GM19324 (cell line): ENCODE measurements at regions not wholly inside any gene's neighbourhood (a gene's known extent, or its start where the extent isn't known, plus 50 kb on each side); places are given as distances from the start of the nearest gene placed in this dataset.

Experiments used
- ATAC-seq: cut with Tn5 transposase; IDR thresholded peaks from one replicate; pipeline ENCODE4 v1.9.1; 2021; ENCODE audit warnings: mild to moderate bottlenecking, moderate library complexity; ENCODE audit not compliant: unreplicated experiment, low FRiP score

DNA sequence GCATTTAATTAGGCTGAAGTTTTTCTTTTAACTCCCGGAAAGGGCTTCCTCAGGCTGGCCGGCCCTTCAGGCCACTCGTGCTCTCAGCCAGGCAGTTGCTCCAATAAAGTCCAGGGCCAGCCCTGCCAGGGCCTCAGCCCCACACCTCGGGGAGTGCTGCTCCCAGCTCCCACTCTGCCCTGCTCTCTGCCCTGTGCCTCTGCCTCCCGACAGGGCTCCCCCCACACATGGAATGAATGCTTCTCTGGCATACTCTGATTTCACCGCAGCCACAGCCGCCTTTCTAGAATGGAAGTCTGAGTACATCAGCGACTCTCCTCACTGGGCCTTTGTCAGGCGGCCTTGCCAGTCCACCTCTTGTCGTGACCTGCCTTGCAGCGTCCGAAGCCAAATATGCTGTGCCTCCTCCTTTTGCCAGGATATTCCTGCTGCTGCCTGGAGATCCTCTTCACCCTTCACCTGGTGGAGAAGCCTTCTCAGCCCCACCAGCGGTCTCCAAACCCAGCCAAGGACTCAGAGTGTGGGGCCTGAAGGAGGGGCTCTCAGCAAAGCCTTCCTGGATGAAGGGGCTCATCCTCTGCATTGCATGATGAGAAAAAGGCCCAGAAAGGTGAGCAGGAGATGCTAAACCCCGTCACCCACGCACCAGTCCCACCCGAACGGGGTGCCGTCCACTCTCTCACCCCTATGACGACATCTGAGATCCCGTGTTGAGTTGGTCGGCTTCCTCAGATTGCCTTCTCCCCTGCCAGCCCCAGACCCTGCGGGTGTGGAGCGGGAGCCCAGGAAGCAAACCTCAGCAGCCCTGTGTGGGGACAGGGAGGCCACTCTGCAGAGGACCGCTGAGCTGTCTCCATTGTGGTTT, 472.7 kb upstream of the HS6ST1 start:
- ATAC-seq = no peak

DNA sequence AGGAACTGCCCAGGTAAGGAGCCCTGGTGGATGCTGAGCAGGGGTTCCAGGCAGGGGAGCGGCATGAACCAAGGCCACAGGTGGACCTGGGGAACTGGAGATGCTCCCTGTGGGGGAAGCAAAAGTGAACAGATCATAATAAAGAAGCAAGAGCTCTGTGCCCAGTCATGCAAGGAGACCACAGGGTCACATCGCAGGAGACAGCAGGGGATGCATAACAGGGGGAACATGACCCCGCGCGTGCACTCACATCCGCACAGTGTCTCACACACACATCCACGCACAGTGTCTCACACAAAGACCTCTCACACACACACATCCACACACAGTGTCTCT, 473.3 kb upstream of the HS6ST1 start:
- no peak for ATAC-seq

DNA sequence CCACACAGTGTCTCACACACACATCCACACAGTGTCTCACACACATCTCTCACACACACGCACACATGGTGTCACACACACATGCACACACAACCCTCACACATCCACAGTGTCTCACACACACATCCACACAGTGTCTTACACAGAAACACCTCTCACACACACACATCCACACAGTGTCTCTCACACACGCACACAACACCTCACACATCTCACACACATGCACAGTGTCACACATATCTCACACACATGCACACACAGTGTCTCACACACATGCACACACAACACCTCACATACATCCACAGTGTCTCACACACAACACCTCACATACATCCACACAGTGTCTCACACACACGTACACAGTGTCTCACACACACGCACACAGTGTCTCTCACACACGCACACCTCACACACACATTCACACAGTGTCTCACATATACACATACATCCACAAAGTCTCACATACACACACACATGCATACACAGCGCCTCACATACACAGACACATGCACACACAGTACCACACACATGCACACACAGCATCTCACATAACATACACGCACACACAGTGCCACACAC, 473.9 kb upstream of the HS6ST1 start:
- no peak for ATAC-seq

DNA sequence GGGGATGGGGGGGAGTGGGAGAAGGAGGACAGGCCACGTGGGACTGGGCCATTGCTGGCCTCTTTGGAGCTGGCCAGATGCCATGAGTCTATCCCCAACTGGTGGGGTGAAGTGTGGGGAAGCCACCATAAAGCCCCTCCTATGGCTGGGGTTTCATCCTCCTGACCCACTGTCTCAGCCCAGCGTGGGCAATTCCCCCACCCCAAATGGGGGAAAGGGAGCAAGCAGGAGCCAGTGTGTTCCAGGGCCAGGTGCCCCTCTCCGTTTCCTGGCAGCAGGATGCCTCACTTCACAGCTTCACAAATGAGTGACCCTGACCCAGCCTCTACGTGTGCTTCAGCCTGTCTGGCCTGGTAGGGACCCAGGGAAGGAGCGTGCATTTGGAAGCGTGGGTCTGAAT, 474.7 kb upstream of the HS6ST1 start:
- ATAC-seq = no peak

DNA sequence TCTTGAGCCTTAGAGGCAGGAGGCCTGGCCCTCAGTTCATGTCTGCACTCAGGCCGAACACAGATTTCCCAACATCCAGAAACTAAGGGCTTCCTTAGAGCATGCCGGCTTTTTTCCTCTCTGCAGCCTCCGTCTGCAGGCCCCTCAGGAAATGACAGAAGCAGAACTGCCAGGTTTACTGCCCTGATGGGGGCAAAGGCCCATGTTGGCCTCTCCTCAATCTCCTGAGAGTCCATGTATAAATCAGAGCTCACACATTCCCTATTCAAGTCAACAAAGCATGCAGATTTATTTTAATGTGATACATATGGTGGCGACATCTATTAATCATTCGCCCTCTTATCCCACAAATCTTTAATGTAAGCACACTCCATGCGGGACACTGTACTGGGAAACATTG, 475.6 kb upstream of the HS6ST1 start:
- no peak for ATAC-seq

DNA sequence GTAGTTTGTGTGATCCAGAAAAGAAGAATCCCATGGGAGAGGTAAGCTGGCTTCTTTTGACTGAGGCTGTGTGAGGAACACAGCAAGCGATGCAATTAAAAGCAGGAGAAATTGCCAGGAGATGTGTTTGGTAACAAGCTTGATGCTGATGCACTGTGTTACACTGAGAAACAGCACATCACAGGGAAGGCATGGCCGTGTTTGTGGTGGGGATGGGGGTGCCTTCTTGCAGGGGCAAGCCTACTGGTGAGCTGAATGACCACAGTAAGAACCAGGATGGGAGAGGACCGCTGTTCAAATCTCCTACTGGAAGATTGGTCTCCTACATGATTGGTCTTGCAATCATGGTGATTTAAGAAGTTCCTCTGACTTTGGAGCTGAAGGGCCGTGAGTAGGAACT, 477.7 kb upstream of the HS6ST1 start:
- ATAC-seq = no peak

DNA sequence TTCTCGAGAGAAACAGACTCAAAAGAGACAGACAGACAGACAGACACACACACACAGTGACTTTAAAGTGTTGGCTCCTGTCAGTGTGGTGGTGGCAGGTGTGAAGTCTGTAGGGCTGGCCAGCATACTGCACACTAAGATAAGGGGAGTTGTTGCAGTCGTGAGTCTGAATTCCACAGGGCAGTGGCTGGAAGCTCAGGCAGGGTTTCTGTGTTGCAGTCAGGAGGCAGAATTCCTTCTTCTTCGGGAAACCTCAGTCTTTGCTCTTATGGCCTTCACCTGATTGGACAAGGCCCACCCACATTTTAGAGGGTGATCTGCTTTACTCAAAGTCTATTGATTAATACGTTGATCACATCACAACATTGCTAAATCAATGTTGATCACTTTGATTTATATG, 478.4 kb upstream of the HS6ST1 start:
- no peak for ATAC-seq

DNA sequence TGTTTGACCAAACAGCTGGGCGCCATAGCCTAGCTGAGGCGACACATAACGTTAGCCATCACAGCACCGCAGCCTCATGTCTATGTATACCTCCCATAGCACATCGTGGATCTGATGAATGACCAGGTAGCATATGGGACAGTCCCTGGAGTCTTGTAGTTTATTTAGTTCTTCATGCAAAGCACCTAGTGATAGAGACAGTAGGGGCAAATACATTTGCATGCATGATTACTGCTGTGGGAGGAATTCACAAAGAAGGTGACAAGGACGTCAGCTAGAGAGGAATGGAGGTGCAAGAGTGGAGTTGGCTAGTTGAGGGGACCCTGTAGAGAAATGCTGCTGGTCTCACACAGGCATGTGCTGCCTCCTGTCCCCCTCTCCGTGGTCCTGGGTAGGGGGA, 478.9 kb upstream of the HS6ST1 start:
- ATAC-seq = peak; percentile 25

DNA sequence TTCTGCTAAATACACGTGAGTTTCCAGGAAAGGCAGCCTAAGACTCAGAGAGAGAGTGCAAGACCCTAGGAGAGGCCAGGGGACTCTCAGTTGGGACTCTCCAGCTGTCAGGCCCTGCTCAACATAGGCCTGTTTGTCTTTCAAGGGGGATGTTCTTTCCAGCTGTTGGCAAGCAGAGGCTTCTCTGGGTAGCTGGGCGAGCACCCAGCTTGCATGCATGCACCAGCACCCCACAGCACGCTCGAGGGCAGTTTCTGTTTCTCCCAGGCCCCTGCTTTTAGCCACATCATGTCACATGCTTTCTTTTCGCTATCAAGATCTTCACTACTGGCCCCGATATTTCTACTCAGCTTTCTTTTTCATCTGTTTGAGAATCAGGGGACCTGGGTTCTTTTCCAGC, 479.3 kb upstream of the HS6ST1 start:
- peak; percentile 90 for ATAC-seq

DNA sequence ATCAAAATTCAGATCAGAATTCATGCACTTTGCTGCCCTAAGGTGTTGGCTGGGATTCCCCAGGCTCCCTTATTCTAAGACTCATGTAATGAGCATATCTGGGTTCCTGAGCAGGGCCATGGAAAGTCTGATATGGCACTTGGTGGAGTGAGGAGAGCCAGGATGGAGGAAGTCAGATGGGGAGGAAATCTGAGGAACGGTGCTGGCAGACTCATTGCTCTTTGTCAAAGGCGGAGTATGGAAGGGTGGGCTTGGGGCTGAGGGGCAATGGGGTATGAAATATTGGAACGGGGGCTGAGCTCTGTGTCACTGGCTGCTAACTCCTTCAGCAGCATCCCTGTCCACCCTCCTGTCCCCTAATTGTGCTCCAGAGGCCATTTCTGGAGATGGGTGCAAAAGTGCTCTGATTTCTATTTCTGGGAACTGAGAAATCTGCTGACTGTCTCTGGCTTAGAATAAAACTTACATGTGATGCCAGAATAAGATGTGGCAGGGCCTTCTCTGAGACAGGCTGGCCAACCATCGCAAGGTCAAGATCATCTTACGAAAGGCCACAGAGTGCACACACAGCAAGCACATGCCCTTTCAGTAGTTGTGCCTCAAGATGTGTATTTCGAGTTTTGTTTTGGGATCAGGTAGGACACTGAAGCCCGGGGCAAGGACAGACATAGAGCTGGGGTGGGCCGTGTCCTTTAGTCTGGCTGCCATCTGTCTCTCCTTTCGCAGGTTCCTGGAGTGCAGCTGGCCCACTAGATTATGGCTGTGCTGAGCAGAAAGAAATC, 480.0 kb upstream of the HS6ST1 start:
- ATAC-seq = no peak

DNA sequence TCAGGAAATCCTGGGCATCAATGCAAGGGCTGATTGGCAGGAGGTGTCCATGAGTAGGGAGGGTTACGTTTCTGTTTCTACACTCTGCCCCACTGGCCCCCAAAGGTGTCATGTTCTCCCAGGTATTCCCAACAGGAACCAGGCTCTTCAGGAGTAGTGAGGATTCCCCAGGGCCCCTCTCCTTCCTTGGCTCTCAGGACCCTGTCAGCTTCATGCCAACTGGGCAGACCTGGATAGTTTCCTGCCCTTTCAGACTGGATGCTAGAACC, 480.6 kb upstream of the HS6ST1 start:
- ATAC-seq = no peak

DNA sequence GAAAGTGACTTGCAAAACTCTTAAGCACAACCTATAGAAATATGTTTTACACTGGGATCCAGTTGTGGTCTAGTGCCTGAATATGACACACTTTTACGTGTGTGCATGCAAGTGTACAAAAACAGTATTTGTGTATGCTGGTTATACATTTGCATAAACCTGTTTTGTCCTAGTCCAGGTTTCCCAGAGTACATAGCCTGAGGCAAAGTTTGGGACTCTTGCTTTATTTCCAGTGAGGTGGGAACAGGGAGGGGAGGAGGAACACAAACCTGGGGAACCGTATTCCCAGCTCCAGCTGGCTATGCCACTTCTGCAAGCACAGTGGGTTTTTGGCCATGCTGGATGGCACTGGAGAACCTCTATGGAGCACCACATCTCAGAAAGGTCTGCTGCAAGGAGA, 481.1 kb upstream of the HS6ST1 start:
- ATAC-seq = no peak

DNA sequence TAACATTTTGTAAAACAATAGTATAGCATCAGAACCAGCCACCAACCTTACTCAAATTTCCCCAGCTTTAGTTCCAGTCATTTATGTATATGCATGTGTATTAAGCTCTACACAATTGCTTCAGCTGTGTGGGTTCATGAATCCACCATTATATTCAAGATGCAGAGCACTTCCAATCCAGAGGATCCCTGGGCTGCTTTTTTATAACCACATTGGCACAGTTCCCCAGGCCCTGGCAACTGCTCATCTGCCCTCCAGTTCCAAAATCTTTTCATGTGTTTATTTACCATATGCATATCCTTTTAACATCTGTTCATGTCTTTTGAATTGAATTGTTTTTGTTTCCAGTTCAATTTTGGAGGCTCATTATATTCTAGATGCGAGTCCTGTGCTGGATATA, 482.9 kb upstream of the HS6ST1 start:
- ATAC-seq = no peak

DNA sequence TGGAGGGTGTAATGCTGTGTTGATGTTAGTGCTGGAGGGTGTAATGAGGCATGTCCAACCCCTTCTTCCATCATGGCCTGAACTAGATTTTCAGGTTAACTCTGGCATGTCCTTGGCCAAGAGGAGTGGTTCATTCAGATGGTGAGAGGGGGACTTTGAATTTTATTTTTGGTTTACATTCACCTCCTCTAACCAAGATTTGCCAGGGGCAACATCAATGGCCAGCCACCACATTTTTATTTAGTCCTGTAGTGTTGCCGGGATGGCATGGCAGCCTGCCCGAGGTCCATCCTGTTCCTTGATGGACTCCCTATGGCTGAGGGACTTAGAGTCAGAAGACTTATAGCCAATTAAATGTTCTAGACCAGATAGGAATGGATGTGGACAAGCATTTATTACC, 484.6 kb upstream of the HS6ST1 start:
- ATAC-seq = no peak

DNA sequence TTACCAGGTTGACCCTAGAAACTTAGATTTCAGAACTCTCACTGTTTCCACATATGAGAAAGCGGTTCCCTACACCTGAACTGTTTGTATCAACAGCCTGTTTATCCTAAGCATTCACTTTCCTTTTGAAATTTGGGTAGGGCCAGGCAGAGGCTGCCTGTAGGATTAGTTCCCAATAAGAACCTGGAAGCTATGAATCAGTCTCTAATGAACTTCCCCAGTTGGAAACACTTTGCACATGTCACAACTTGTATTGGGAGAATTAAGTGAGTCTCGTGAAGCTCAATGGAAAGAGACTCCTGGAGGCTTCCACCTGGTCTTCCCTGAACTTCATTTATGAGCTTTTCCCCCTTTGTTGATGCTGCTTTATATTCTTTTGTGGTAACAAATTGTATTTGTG, 486.6 kb upstream of the HS6ST1 start:
- no peak for ATAC-seq

DNA sequence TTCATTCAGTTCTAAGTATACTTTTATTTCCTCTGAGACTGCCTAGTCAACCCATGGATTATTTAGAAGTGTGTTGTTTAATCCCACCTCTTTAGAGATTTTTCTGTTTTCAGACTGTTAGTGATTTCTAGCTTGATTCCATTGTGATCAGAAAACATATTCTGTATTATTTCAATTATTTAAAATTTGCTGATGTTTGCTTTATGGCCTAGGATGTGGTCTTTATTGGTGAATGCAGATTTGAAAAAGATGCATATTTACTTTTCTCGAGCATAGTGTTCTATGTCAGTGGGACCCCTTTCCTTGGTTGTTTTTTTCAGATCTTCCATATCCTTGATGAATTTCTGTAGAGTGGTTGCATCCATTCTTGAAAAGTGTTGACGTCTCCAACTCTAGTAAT, 487.2 kb upstream of the HS6ST1 start:
- no peak for ATAC-seq

DNA sequence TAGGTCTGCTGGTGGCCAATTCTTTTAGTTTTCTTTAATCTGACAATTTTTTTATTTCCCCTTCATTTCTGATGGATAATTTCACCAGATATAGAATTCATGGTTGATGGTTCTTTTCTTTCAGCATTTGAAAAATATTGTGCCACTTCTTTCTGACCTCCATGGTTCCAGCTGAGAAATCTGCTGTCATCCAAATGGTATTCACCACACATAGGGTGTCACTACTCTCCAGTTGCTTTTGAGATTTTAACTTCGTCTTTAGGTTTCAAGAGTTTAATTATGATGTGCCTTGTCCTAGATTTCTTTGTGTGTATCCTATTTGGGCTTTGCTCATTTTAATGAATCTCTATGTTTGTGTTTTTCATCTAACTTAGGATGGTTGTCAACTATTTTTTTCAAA, 488.6 kb upstream of the HS6ST1 start:
- ATAC-seq = no peak

DNA sequence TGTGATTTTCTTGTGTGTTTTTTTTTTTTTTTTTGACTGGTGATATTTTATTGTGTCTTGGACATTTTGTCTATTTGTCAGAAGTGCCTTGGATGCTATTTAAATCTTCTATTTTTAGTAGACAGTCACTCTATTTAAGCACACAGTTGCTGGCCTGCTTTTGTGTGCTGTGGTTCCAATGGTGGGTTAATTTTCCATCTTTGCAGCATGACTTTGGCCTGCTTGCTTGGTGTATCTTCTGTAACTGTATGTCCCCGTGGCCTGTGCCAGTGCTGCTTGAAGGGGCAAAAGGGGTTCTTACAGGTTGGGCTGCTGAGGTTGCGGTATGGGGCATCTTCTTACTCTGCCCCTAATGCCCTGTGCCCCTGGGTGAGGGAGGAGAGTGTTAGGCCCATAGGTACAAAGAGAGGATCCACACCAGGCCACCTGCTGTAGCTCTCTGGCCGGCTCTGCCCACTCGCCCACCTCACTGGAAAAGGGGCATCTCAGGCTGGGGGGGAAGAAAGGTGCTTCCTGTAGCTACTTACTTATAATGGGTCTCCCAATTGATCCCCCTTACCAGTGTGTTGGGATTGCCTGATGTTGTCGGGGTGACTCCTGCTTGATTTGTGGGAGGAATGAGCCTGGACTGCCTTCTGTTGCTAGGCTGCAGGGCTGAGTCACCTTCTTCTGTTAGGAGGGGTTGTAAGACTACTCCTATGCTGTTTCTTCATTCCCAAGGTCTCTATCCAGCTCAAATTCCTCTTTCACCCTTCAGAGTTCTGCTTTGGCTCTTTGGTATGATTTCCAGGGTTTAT, 490.0 kb upstream of the HS6ST1 start:
- no peak for ATAC-seq

DNA sequence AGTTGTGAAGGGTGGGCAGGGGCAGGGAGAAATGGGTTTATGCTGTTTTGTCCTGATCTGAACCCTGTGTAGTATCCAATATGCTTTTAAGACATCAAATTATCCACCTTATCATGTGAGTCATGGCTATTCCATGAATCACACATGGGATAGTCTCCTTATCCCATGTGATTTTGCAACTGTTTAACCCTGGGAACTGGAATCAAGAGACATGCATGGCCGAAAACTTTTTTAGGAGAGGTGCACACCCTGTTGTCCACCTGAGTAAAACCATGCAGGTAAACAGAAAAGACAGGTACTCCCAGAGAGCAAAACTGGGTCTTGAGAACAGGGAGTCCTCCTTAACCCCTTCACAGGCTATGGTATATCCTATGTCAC, 490.6 kb upstream of the HS6ST1 start:
- no peak for ATAC-seq

DNA sequence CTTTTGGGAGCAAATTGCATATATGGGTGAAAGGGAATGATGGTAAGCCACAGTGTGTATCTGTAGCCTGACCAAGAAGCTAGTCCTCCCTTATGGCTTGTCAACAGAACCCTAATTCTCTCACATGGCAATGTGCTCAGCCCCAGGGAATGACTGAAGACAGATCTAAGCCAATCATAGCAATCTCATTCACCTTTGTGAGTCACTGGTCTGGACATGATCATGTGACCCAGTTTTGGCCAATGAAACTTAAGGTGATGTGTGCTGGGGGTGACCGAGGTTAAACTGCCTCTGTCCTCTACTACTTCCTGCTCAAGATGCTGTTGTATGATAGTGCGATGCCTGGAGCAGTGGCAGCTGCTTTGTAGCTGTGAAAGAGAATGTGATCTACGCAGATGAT, 491.2 kb upstream of the HS6ST1 start:
- ATAC-seq = no peak

DNA sequence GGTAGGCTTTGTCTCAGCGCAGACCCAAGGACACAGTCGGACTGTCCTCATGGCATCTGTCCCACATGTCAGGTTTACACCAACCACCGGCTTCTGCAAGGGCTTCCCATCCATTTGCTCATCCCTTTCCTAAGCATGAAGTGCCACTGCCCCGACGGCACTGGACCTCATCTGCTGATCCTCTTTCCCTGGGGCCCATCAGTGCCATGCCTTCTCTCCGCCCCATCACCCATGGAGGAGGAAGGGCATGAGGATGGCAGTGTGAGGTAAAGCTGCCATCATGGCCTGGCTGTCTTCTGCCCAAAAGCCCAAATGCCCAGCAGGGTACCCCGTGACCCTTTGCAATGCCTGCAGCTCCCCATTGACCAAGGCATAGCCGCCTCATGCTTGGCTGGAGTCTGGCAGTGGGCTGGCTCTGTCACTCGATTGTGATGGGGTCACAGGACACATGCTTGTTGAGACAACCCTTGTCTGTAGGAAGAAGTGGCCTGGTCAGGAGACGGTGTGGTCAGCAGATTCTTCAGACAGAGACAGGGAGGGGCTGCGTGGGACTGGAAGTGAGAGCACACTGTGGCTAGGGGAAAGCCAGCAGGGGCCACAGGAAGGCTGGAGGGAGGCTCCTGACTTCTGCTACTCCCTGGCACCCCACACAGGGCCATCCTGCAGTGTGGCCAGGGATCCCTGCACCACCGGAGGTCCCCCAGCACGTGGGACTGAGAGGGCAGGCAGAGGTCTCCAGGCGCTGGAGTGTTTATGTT, 493.7 kb upstream of the HS6ST1 start:
- no peak for ATAC-seq
